Osteoblast (primary cell): ENCODE measurements at regions not wholly inside any gene's neighbourhood (a gene's known extent, or its start where the extent isn't known, plus 50 kb on each side); places are given as distances from the start of the nearest gene placed in this dataset.

Experiments used
- DNase-seq: peaks from one replicate; pipeline ENCODE4 v3.0.0; 2011; ENCODE audit warnings: low spot score, mixed read lengths; ENCODE audit not compliant: insufficient read length; ENCODE audit errors: missing footprints
- H2AFZ ChIP-seq: 2 replicates; pipeline ENCODE4 v1.6.0; 2011; ENCODE audit warnings: mild to moderate bottlenecking, low read length
- H3K27ac ChIP-seq: 2 replicates; pipeline ENCODE4 v1.5.1; 2011; ENCODE audit warnings: mild to moderate bottlenecking, low read depth, low read length, moderate library complexity
- H3K27me3 ChIP-seq: 2 replicates; pipeline ENCODE4 v1.6.0; 2012; ENCODE audit warnings: mild to moderate bottlenecking, control low read depth, inconsistent platforms, low read length, moderate library complexity; ENCODE audit not compliant: insufficient read depth
- H3K36me3 ChIP-seq: 2 replicates; pipeline ENCODE4 v1.5.1; 2011; ENCODE audit warnings: mild to moderate bottlenecking, low read length, control low read depth, moderate library complexity; ENCODE audit not compliant: insufficient read depth
- H3K4me1 ChIP-seq: 2 replicates; pipeline ENCODE4 v1.5.1; 2011; ENCODE audit warnings: mild to moderate bottlenecking, low read length, control low read depth, moderate library complexity; ENCODE audit not compliant: insufficient read depth
- H3K4me2 ChIP-seq: 2 replicates; pipeline ENCODE4 v1.6.0; 2011; ENCODE audit warnings: mild to moderate bottlenecking, low read length; ENCODE audit not compliant: insufficient read depth
- H3K4me3 ChIP-seq: fragments of 200-600 bp; sonication (generic); 3 replicates; pipeline ENCODE4 v1.5.1; 2012; ENCODE audit warnings: mild to moderate bottlenecking, low read length, inconsistent platforms; ENCODE audit not compliant: insufficient read depth
- H3K79me2 ChIP-seq: 2 replicates; pipeline ENCODE4 v1.6.0; 2012; ENCODE audit warnings: mild to moderate bottlenecking, low read length, control low read depth, inconsistent platforms; ENCODE audit not compliant: insufficient read depth
- H3K9me3 ChIP-seq: 2 replicates; pipeline ENCODE4 v1.5.1; 2011; ENCODE audit warnings: low read depth, low read length, control low read depth
- H4K20me1 ChIP-seq: 2 replicates; pipeline ENCODE4 v1.6.0; 2012; ENCODE audit warnings: mild to moderate bottlenecking, low read length, control low read depth; ENCODE audit not compliant: insufficient read depth
- TF ChIP-seq, protein P1 (sequence below): IDR thresholded peaks from 2 replicates; pipeline ENCODE4 v1.5.1; 2011; ENCODE audit warnings: mild to moderate bottlenecking, low read depth, low read length, moderate library complexity; ENCODE audit errors: extremely low read depth

DNA sequence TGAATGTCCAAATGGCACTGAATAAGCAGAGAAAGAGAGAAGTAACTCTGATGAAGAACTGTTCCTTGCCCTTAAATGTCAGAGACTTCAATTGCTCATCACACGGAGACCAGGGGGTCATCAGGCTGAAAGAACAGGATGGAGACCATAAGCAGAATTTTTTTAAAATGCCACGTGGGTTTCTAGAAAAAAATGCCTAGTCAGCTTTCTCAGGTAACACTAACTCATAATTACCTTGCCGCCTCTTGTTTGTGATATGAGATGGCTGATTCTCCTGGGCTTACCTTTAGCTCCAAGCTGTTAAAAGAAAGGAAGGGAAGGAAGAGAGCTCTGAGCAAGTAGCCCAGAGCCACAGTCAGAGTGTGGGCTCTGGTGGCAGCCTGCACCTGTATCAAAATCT is 372.0 kb downstream of the GPAM start:
- TF ChIP-seq, protein P1, sequence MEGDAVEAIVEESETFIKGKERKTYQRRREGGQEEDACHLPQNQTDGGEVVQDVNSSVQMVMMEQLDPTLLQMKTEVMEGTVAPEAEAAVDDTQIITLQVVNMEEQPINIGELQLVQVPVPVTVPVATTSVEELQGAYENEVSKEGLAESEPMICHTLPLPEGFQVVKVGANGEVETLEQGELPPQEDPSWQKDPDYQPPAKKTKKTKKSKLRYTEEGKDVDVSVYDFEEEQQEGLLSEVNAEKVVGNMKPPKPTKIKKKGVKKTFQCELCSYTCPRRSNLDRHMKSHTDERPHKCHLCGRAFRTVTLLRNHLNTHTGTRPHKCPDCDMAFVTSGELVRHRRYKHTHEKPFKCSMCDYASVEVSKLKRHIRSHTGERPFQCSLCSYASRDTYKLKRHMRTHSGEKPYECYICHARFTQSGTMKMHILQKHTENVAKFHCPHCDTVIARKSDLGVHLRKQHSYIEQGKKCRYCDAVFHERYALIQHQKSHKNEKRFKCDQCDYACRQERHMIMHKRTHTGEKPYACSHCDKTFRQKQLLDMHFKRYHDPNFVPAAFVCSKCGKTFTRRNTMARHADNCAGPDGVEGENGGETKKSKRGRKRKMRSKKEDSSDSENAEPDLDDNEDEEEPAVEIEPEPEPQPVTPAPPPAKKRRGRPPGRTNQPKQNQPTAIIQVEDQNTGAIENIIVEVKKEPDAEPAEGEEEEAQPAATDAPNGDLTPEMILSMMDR = no peak
- no peaks in the 10 kb centered on the region for H3K79me2 ChIP-seq
- no peaks in the 10 kb centered on the region for H3K27me3 ChIP-seq
- DNase-seq = no peak
- no peaks in the 10 kb centered on the region for H3K4me1 ChIP-seq
- H3K4me2 ChIP-seq = no peak overlapping the region
- H2AFZ ChIP-seq = no peak overlapping the region
- H3K9me3 ChIP-seq = no peaks in the 10 kb centered on the region
- H3K27ac ChIP-seq = no peak overlapping the region
- H3K4me3 ChIP-seq = no peak overlapping the region
- no peaks in the 10 kb centered on the region for H3K36me3 ChIP-seq
- H4K20me1 ChIP-seq = no peaks in the 10 kb centered on the region

DNA sequence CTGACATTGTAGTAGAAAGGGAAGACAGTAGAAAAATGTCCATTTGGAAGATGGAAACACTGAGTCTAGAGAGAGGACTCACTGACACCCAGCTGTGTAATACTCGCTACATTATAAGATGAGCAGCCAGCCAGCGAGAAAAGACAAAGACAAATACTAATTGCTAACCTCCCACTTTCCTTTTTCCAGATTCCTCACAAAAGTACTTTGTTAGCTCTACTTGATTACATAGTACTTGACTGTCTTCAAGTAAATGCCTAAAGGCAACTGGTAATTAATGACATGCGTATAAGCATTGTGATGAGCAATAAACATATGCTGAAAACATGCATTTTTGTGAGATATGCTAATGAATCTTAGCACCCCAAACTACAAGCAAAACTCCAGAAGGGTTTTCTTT is 363.1 kb downstream of the GPAM start:
- Histone ChIP-seq H2AFZ (no peak overlapping the region), H3K4me1 (no peaks in the 10 kb centered on the region), H4K20me1 (no peaks in the 10 kb centered on the region), H3K27me3 (no peaks in the 10 kb centered on the region), H3K36me3 (no peaks in the 10 kb centered on the region), H3K9me3 (no peaks in the 10 kb centered on the region), H3K4me2 (no peak overlapping the region), H3K4me3 (no peak overlapping the region), H3K27ac (no peak overlapping the region), H3K79me2 (no peaks in the 10 kb centered on the region)
- no peak for DNase-seq
- TF ChIP-seq, protein P1 = no peak

DNA sequence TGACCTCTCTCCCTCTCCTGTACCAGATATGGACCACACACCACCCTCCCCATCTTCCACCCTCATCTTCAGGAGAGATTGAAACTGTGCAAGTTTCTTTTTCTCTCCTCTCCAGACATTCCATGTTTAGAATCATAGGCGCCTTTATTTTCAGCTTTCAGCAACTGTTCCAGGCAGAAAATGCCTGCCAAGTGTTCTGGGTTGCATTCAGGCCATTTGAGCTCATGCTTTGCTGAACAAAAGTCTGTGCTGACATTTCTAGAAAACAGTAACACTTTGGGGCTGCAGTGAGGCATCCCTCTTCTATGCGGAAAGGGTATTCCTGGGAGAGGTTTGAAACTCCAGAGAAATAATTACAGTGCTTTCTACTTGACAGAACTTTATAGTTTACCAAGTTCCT is 361.7 kb downstream of the GPAM start:
- Histone ChIP-seq H2AFZ (no peak overlapping the region), H3K36me3 (no peaks in the 10 kb centered on the region), H3K4me2 (no peak overlapping the region), H3K79me2 (no peaks in the 10 kb centered on the region), H4K20me1 (no peaks in the 10 kb centered on the region), H3K27ac (no peak overlapping the region), H3K9me3 (no peaks in the 10 kb centered on the region), H3K27me3 (no peaks in the 10 kb centered on the region), H3K4me1 (no peaks in the 10 kb centered on the region), H3K4me3 (no peak overlapping the region)
- TF ChIP-seq, protein P1 = no peak
- no peak for DNase-seq

DNA sequence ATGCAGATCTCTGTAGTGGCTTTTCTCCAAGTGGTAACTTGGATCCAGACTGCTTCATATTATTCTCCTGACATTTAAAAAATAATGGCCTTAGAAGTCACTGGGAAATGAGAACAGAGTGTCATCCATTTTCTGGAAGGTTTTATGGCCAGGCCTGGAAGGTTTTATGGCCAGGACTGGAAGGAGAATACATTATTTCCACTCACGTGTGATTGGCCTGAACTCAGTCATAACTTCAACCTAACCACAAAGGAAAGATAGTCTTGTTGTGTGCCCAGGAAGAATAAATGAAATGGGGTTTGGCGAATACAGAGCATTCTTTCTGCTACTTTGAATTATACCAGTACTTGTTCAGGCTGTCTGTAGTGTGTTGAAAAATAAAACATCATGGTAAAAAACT is 360.9 kb downstream of the GPAM start:
- Histone ChIP-seq H3K4me3 (no peak overlapping the region), H3K9me3 (no peaks in the 10 kb centered on the region), H3K36me3 (no peaks in the 10 kb centered on the region), H3K4me2 (no peak overlapping the region), H2AFZ (no peak overlapping the region), H3K79me2 (no peaks in the 10 kb centered on the region), H3K4me1 (no peaks in the 10 kb centered on the region), H3K27ac (no peak overlapping the region), H3K27me3 (no peaks in the 10 kb centered on the region), H4K20me1 (no peaks in the 10 kb centered on the region)
- no peak for DNase-seq
- TF ChIP-seq, protein P1 = no peak
